Thyroid gland (tissue), 4 donors: ENCODE measurements at regions not wholly inside any gene's neighbourhood (a gene's known extent, or its start where the extent isn't known, plus 50 kb on each side); places are given as distances from the start of the nearest gene placed in this dataset.

ENCODE experiments used
- DNase-seq, 2 donors: peaks; one replicate each; pipeline ENCODE4 v3.0.0-alpha.2; 2019
- H3K27ac ChIP-seq, 3 donors: fragments of 200-600 bp; sonication (generic); 1 replicate in 2 of 3; 2 replicates in 1 of 3; pipeline ENCODE4 v1.5.1; 2016 to 2019; ENCODE audit warnings: mild to moderate bottlenecking in 1 of 3, moderate library complexity in 1 of 3
- H3K27me3 ChIP-seq: fragments of 200-600 bp; sonication (generic); one replicate; pipeline ENCODE4 v1.5.1; 2019
- H3K36me3 ChIP-seq, 2 donors: fragments of 200-600 bp; sonication (generic); one replicate each; pipeline ENCODE4 v1.5.1; 2016 to 2019
- H3K4me1 ChIP-seq, 2 donors: fragments of 200-600 bp; sonication (generic); one replicate each; pipeline ENCODE4 v1.5.1; 2017 to 2019
- H3K4me3 ChIP-seq, 3 donors: fragments of 200-600 bp; sonication (generic); replicated peaks in 1 of 3; 1 replicate in 2 of 3; 2 replicates in 1 of 3; pipeline ENCODE4 v1.5.1; 2016; ENCODE audit warnings: mild to moderate bottlenecking in 1 of 3
- H3K9me3 ChIP-seq: fragments of 200-600 bp; sonication (generic); one replicate; pipeline ENCODE4 v1.5.1; 2017
- POLR2A ChIP-seq, 2 donors: fragments of 450-650 bp; IDR thresholded peaks; one replicate each; pipeline ENCODE4 v1.6.1; 2017; ENCODE audit warnings: antibody characterized with exemption in 2 of 2, mild to moderate bottlenecking in 2 of 2, moderate library complexity in 1 of 2
- WGBS, 2 donors: methylation state at CpG; one replicate each; pipeline ENCODE4 v1.1.5; 2017; 5-methylcytosine and 5-hydroxymethylcytosine counted together
- intact Hi-C: fragments of 100-400 bp; cut with DNase I; formaldehyde crosslinking; loops from one replicate; pipeline ENCODE4 v1.15.1; 2023
- TF ChIP-seq, protein P1 (sequence below), 6 experiments: fragments of 200-600 bp in 3 of 6; fragments of 450-650 bp in 3 of 6; sonication (generic) in 3 of 6; IDR thresholded peaks; one replicate each; pipeline ENCODE4 v1.5.1; 2016 to 2019; ENCODE audit warnings: antibody characterized with exemption in 6 of 6, mild to moderate bottlenecking in 2 of 6, inconsistent platforms in 1 of 6, moderate library complexity in 1 of 6

DNA sequence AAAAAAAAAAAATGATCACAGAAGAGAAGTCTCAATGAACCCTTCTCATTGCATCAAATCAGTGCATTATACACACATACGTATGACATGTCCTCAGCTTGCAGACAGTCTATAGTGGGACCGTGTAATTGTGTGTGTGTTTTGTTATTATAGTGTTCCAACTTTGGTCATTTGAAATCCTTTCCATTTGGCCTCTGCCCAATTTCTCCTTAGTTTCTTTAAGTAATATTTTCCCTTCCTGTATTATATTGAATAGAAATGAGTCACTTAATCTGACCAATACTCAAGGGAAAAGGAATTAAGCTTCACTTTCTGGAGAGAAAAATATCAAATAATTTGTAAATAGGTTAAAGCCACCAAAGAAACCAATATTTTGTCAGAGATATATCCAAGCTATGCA is 415.5 kb upstream of the SORCS1 start:
- Histone ChIP-seq H3K27me3 (no peaks in the 10 kb centered on the region), H3K36me3 (no peaks in the 10 kb centered on the region), H3K9me3 (no peaks in the 10 kb centered on the region), H3K4me1 (no peaks in the 10 kb centered on the region), H3K27ac (no peak overlapping the region), H3K4me3 (no peak overlapping the region)
- WGBS, 2 donors, result 58 to 69% methylated on average over 2 of the region's 2 CpGs
- DNase-seq, result no peak
- TF ChIP-seq POLR2A (IDR thresholded peaks at IDR 0.05), result no peak
- TF ChIP-seq, protein P1, sequence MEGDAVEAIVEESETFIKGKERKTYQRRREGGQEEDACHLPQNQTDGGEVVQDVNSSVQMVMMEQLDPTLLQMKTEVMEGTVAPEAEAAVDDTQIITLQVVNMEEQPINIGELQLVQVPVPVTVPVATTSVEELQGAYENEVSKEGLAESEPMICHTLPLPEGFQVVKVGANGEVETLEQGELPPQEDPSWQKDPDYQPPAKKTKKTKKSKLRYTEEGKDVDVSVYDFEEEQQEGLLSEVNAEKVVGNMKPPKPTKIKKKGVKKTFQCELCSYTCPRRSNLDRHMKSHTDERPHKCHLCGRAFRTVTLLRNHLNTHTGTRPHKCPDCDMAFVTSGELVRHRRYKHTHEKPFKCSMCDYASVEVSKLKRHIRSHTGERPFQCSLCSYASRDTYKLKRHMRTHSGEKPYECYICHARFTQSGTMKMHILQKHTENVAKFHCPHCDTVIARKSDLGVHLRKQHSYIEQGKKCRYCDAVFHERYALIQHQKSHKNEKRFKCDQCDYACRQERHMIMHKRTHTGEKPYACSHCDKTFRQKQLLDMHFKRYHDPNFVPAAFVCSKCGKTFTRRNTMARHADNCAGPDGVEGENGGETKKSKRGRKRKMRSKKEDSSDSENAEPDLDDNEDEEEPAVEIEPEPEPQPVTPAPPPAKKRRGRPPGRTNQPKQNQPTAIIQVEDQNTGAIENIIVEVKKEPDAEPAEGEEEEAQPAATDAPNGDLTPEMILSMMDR (IDR thresholded peaks at IDR 0.05), result no peak
- intact Hi-C loops, result no loop called here

DNA sequence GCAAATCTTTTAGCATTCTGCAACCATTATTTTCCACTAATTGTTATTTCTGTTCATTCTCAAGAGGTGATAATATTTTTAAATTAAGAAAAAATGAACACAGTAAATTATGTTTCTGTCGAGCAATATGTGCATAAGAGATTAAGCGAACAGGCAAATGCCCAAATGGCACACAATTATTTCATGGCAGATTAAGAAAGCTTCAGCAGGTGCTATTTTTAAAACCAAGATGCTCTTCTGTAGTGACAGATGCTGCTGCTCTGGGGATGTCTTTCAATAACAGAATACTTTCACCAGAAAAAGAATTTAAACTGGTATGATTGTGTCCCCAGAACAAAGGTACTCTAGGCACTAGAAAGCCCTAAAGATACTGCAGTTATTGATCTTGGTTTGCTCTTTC is 412.7 kb upstream of the SORCS1 start:
- H3K27me3 ChIP-seq, result no peaks in the 10 kb centered on the region
- intact Hi-C loops, result no loop called here
- TF ChIP-seq, protein P1 (IDR thresholded peaks at IDR 0.05), result no peak
- no peak for TF ChIP-seq POLR2A (IDR thresholded peaks at IDR 0.05)
- no peak for DNase-seq
- WGBS, 2 donors, result 39 to 73% methylated on average over 2 of the region's 2 CpGs
- H3K4me3 ChIP-seq, result no peak overlapping the region
- H3K36me3 ChIP-seq, result no peaks in the 10 kb centered on the region
- no peak overlapping the region for H3K27ac ChIP-seq
- H3K9me3 ChIP-seq, result no peaks in the 10 kb centered on the region
- H3K4me1 ChIP-seq, result no peaks in the 10 kb centered on the region

GRCh38 chr10:107576746-107577145 is 412.2 kb upstream of the SORCS1 start:
- TF ChIP-seq POLR2A (IDR thresholded peaks at IDR 0.05), result no peak
- TF ChIP-seq, protein P1 (IDR thresholded peaks at IDR 0.05), result no peak
- no peak overlapping the region for H3K4me3 ChIP-seq
- no peaks in the 10 kb centered on the region for H3K9me3 ChIP-seq
- intact Hi-C loops, result no loop called here
- DNase-seq, result no peak
- 58 to 68% methylated on average over 2 of the region's 2 CpGs for WGBS, 2 donors
- no peaks in the 10 kb centered on the region for H3K27me3 ChIP-seq
- H3K27ac ChIP-seq, result no peak overlapping the region
- no peaks in the 10 kb centered on the region for H3K36me3 ChIP-seq
- no peaks in the 10 kb centered on the region for H3K4me1 ChIP-seq

DNA sequence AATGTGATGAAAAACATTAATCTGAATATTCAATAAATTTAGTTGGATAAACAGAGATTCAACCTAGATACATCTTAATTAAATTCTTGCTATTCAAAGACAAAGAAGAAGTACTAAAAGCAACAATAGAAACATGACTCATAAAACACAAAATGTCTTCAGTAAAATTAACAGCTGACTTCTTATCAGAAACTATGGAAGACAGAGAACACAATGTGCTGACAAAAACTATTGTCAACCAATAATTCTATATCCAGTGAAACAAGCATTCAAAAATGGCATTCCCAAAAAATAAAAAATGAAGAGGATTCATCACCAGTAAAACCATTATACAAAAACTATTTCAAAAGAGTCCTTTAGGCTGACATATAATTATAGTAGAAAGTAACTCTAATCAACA is 400.5 kb upstream of the SORCS1 start:
- intact Hi-C loops, result no loop called here
- no peak overlapping the region for H3K27ac ChIP-seq
- no peaks in the 10 kb centered on the region for H3K36me3 ChIP-seq
- no peaks in the 10 kb centered on the region for H3K4me1 ChIP-seq
- H3K4me3 ChIP-seq, result no peak overlapping the region
- TF ChIP-seq, protein P1 (IDR thresholded peaks at IDR 0.05), result no peak
- no peak for TF ChIP-seq POLR2A (IDR thresholded peaks at IDR 0.05)
- H3K9me3 ChIP-seq, result no peaks in the 10 kb centered on the region
- H3K27me3 ChIP-seq, result no peaks in the 10 kb centered on the region
- no peak for DNase-seq

DNA sequence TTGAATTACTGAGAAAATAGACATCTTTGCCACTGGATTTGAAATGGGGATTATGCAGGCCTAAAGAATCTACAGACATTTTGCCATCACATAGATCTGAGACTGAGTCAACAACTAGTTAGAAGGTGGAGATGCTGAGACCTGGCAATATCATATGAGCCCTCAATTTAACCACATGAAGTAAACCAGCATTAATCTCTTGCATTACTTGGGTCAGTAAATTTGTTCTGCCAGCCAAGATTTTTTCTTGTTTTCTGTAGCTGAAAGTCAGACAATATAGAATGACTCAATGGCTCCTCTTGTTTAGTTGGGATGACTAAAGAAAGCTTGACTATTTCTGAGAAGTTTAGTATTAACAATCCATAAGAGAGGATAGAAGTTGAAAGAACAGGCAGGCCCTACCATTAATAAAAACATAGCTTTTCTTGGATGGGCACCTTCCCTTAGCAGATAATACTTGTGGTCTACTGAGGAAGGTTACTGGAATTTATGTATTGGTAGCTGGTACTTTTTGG is 396.7 kb upstream of the SORCS1 start:
- intact Hi-C loops, result no loop called here
- TF ChIP-seq, protein P1 (IDR thresholded peaks at IDR 0.05), result no peak
- TF ChIP-seq POLR2A (IDR thresholded peaks at IDR 0.05), result no peak

More for the DNA sequence above, 396.7 kb upstream of the SORCS1 start:
- no peaks in the 10 kb centered on the region for H3K4me1 ChIP-seq
- H3K9me3 ChIP-seq, result no peaks in the 10 kb centered on the region
- no peak overlapping the region for H3K4me3 ChIP-seq
- DNase-seq, result no peak
- H3K27me3 ChIP-seq, result no peaks in the 10 kb centered on the region
- no peak overlapping the region for H3K27ac ChIP-seq
- no peaks in the 10 kb centered on the region for H3K36me3 ChIP-seq
